ENCODE measurements at regions not wholly inside any gene's neighbourhood (a gene's known extent, or its start where the extent isn't known, plus 50 kb on each side); places are given as distances from the start of the nearest gene placed in this dataset.

DNA sequence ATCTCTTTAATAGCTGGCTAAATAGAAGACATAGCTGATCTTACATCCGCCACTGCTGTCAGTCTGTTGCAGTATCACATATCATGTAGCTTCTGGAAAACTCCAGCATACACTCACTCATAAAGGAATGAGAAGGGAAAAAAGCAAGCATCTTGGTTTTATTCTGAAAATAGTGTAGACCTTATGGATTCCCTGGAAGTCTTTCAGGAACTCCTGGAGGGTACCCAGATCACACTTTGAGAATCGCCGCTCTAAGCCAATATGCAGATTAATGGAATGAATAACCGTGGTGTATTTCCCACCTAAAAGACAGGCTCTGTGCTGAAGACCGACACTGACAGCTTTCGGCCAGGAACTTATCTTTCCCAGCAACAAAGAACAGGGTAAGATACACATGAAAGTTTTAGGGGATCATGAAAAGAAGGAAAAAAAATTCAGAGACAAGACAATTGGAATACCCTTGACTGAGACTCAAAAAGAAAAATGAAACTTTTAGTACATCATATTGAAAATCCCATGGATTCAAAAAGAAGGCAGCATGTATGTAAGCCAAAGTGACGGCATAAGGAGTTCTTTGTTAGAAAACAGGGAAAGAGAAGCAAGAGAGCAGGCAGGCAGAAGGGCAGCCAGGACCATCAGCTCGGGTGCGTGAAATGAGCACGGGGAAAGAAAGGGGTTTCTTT, 56.4 kb upstream of the SEC11C start:
- TF ChIP-seq, protein P1, sequence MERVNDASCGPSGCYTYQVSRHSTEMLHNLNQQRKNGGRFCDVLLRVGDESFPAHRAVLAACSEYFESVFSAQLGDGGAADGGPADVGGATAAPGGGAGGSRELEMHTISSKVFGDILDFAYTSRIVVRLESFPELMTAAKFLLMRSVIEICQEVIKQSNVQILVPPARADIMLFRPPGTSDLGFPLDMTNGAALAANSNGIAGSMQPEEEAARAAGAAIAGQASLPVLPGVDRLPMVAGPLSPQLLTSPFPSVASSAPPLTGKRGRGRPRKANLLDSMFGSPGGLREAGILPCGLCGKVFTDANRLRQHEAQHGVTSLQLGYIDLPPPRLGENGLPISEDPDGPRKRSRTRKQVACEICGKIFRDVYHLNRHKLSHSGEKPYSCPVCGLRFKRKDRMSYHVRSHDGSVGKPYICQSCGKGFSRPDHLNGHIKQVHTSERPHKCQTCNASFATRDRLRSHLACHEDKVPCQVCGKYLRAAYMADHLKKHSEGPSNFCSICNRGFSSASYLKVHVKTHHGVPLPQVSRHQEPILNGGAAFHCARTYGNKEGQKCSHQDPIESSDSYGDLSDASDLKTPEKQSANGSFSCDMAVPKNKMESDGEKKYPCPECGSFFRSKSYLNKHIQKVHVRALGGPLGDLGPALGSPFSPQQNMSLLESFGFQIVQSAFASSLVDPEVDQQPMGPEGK (CRISPR knock-in tag; IDR thresholded peaks at IDR 0.05; ENCODE audit: borderline replicate concordance), result no peak
- TF ChIP-seq ZNF8 (CRISPR knock-in tag; IDR thresholded peaks at IDR 0.05), result no peak
- TF ChIP-seq OSR1 (CRISPR knock-in tag; IDR thresholded peaks at IDR 0.05), result no peak
- no peak for TF ChIP-seq ARNTL (CRISPR knock-in tag; IDR thresholded peaks at IDR 0.05; ENCODE audit: borderline replicate concordance, low read depth)
- TF ChIP-seq ESRRG (CRISPR knock-in tag; IDR thresholded peaks at IDR 0.05), result no peak
- TF ChIP-seq ZNF565 (CRISPR knock-in tag; conservative IDR thresholded peaks at IDR 0.05; ENCODE audit: low read depth), result no peak
- no peak for TF ChIP-seq RARB (CRISPR knock-in tag; IDR thresholded peaks at IDR 0.05)
- TF ChIP-seq ZFP3 (CRISPR knock-in tag; IDR thresholded peaks at IDR 0.05), result no peak
- TF ChIP-seq PPARA (CRISPR knock-in tag; IDR thresholded peaks at IDR 0.05; ENCODE audit: borderline replicate concordance), result no peak
- TF ChIP-seq ISL1 (CRISPR knock-in tag; IDR thresholded peaks at IDR 0.05), result no peak
- TF ChIP-seq, protein P2, sequence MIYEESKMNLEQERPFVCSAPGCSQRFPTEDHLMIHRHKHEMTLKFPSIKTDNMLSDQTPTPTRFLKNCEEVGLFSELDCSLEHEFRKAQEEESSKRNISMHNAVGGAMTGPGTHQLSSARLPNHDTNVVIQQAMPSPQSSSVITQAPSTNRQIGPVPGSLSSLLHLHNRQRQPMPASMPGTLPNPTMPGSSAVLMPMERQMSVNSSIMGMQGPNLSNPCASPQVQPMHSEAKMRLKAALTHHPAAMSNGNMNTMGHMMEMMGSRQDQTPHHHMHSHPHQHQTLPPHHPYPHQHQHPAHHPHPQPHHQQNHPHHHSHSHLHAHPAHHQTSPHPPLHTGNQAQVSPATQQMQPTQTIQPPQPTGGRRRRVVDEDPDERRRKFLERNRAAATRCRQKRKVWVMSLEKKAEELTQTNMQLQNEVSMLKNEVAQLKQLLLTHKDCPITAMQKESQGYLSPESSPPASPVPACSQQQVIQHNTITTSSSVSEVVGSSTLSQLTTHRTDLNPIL (CRISPR knock-in tag; IDR thresholded peaks at IDR 0.05; ENCODE audit: low read depth), result no peak
- no peak for TF ChIP-seq GLIS3 (CRISPR knock-in tag; IDR thresholded peaks at IDR 0.05)

Data from SK-N-SH treated with all-trans-retinoic acid at 6 μM for 48 hours (cell line).